Smooth muscle cell (in vitro differentiated cells): ENCODE measurements at regions not wholly inside any gene's neighbourhood (a gene's known extent, or its start where the extent isn't known, plus 50 kb on each side); places are given as distances from the start of the nearest gene placed in this dataset.

Source experiments
- DNase-seq: peaks from one replicate; lab custom pipeline; 2025; ENCODE audit not compliant: unreplicated experiment; lab: John Stamatoyannopoulos, UW
- H2AFZ ChIP-seq: fragments of 200-600 bp; sonication (generic); 2 replicates; pipeline ENCODE4 v1.6.0; 2016; ENCODE audit warnings: antibody characterized with exemption, low read depth, mild to moderate bottlenecking
- H3F3A ChIP-seq: fragments of 200-600 bp; sonication (generic); 2 replicates; pipeline ENCODE4 v1.6.0; 2017; ENCODE audit warnings: antibody characterized with exemption, low read depth
- H3K27ac ChIP-seq: fragments of 200-600 bp; sonication (generic); 2 replicates; pipeline ENCODE4 v1.5.1; 2016; ENCODE audit warnings: low read depth, mild to moderate bottlenecking
- H3K27me3 ChIP-seq: fragments of 200-600 bp; sonication (generic); 2 replicates; pipeline ENCODE4 v1.6.1; 2016; ENCODE audit warnings: low read depth, mild to moderate bottlenecking
- H3K36me3 ChIP-seq: fragments of 200-600 bp; sonication (generic); 2 replicates; pipeline ENCODE4 v1.5.1; 2016; ENCODE audit warnings: low read depth
- H3K4me1 ChIP-seq: fragments of 200-600 bp; sonication (generic); 2 replicates; pipeline ENCODE4 v1.5.1; 2016; ENCODE audit warnings: low read depth
- H3K4me2 ChIP-seq: fragments of 200-600 bp; sonication (generic); 2 replicates; pipeline ENCODE4 v1.6.0; 2016; ENCODE audit warnings: mild to moderate bottlenecking
- H3K4me3 ChIP-seq: fragments of 200-600 bp; sonication (generic); 2 replicates; pipeline ENCODE4 v1.5.1; 2016; ENCODE audit warnings: mild to moderate bottlenecking
- H3K79me2 ChIP-seq: fragments of 200-600 bp; sonication (generic); 2 replicates; pipeline ENCODE4 v1.6.0; 2016; ENCODE audit warnings: low read depth, mild to moderate bottlenecking
- H3K9ac ChIP-seq: fragments of 200-600 bp; sonication (generic); 2 replicates; pipeline ENCODE4 v1.6.0; 2016; ENCODE audit warnings: low read depth
- H3K9me3 ChIP-seq: fragments of 200-600 bp; sonication (generic); replicated peaks from 2 replicates; pipeline ENCODE4 v1.5.1; 2016; ENCODE audit warnings: low read depth
- H4K20me1 ChIP-seq: fragments of 200-600 bp; sonication (generic); 2 replicates; pipeline ENCODE4 v1.6.0; 2016; ENCODE audit warnings: low read depth
- WGBS: methylation state at CpG from one replicate; pipeline ENCODE4 v1.1.7; 2016; ENCODE audit warnings: low lambda C conversion rate; 5-methylcytosine and 5-hydroxymethylcytosine counted together
- TF ChIP-seq, protein P1 (sequence below): fragments of 200-600 bp; sonication (generic); IDR thresholded peaks from 2 replicates; pipeline ENCODE4 v1.5.1; 2017; ENCODE audit warnings: borderline replicate concordance, mild to moderate bottlenecking, antibody characterized with exemption; ENCODE audit not compliant: insufficient read depth, poor library complexity, severe bottlenecking

DNA sequence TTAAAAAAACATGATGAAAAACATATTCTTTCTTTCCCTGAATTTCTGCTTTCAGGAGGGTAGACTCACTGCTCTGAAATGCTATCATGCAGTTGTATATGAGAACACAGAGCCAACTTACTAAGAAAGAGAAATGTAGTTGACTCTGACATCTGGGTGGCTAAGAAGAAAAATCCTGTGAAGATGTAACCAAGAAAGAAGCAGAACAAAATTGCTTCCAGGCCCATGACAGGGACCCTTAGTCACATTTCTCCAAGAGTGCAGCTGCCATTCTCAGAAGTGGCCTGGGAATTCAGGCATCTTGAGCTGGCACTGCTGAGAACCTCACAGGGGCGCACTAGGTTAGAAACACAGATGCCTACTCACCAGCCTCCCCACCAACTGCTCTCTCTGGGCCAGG lies 73.6 kb downstream of the RPL27A start:
- no peaks in the 10 kb centered on the region for H3K36me3 ChIP-seq
- TF ChIP-seq, protein P1, sequence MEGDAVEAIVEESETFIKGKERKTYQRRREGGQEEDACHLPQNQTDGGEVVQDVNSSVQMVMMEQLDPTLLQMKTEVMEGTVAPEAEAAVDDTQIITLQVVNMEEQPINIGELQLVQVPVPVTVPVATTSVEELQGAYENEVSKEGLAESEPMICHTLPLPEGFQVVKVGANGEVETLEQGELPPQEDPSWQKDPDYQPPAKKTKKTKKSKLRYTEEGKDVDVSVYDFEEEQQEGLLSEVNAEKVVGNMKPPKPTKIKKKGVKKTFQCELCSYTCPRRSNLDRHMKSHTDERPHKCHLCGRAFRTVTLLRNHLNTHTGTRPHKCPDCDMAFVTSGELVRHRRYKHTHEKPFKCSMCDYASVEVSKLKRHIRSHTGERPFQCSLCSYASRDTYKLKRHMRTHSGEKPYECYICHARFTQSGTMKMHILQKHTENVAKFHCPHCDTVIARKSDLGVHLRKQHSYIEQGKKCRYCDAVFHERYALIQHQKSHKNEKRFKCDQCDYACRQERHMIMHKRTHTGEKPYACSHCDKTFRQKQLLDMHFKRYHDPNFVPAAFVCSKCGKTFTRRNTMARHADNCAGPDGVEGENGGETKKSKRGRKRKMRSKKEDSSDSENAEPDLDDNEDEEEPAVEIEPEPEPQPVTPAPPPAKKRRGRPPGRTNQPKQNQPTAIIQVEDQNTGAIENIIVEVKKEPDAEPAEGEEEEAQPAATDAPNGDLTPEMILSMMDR, result no peak
- 89% methylated on average over 1 of the region's 1 CpG for WGBS
- H3F3A ChIP-seq, result peaks cover 30% of the 10 kb centered on the region
- peak overlapping the region; percentile 63 for H3K27ac ChIP-seq
- peaks cover 98% of the 10 kb centered on the region for H3K79me2 ChIP-seq
- H3K27me3 ChIP-seq, result no peaks in the 10 kb centered on the region
- no peak overlapping the region for H3K4me2 ChIP-seq
- no peak overlapping the region for H3K4me3 ChIP-seq
- no peak overlapping the region for H2AFZ ChIP-seq
- no peaks in the 10 kb centered on the region for H3K9me3 ChIP-seq
- peaks cover 100% of the 10 kb centered on the region for H4K20me1 ChIP-seq
- H3K4me1 ChIP-seq, result peaks cover 13% of the 10 kb centered on the region
- no peak for DNase-seq
- H3K9ac ChIP-seq, result no peak overlapping the region

DNA sequence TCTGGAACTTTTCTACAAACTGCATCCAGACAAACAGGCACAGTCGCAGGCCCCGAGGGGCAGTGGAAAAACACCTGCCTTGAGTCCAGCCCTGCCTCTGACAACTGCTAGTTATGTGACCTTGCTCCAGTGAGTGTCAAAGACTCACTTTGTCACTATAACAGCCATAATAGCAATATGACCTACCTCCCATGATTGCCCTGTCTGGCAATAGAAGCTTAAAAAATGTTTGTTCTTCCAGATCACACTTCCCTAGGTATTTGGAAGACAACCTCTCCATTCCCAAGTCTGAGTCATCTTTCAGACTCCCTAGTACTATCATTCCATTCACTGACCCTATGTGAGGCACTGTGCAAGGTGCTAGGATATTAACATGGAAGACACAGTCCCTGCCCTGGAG lies 74.5 kb downstream of the RPL27A start:
- Histone ChIP-seq H3K79me2 (peaks cover 98% of the 10 kb centered on the region), H3K9ac (no peak overlapping the region), H3K27ac (peak overlapping the region; percentile 63), H3K9me3 (no peaks in the 10 kb centered on the region), H3K4me1 (peaks cover 22% of the 10 kb centered on the region), H3F3A (peaks cover 36% of the 10 kb centered on the region), H2AFZ (no peak overlapping the region), H3K27me3 (no peaks in the 10 kb centered on the region), H3K36me3 (no peaks in the 10 kb centered on the region), H3K4me3 (no peak overlapping the region), H4K20me1 (peaks cover 100% of the 10 kb centered on the region), H3K4me2 (no peak overlapping the region)
- TF ChIP-seq, protein P1, result no peak
- no peak for DNase-seq
- 86% methylated on average over 2 of the region's 2 CpGs for WGBS

DNA sequence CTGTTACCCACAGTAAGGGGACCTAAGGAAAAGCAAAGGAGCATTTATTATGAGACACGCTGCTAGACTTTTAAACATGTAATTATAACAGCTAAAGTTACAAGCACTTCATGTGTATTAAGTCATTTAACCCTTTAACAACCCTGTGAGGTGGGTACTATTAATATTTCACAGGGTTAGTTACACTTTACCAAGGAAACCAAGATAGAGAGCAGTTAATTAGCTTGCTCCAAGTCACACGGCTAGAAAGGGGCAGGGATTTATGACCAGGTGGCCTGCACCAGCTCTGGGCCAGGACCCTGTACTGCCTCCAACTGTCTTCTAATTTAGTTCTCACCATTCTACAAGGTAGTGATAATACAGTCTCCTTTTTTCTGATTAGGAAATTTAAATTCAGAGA lies 74.9 kb downstream of the RPL27A start:
- DNase-seq, result no peak
- no peak overlapping the region for H2AFZ ChIP-seq
- H3K4me1 ChIP-seq, result peaks cover 23% of the 10 kb centered on the region
- no peaks in the 10 kb centered on the region for H3K9me3 ChIP-seq
- peaks cover 41% of the 10 kb centered on the region for H3F3A ChIP-seq
- TF ChIP-seq, protein P1, result no peak
- 66% methylated on average over 2 of the region's 2 CpGs for WGBS
- H3K27me3 ChIP-seq, result no peaks in the 10 kb centered on the region
- peaks cover 98% of the 10 kb centered on the region for H3K79me2 ChIP-seq
- no peak overlapping the region for H3K4me3 ChIP-seq
- peaks cover 100% of the 10 kb centered on the region for H4K20me1 ChIP-seq
- H3K9ac ChIP-seq, result no peak overlapping the region
- no peak overlapping the region for H3K4me2 ChIP-seq
- no peaks in the 10 kb centered on the region for H3K36me3 ChIP-seq
- H3K27ac ChIP-seq, result peak overlapping the region; percentile 63

DNA sequence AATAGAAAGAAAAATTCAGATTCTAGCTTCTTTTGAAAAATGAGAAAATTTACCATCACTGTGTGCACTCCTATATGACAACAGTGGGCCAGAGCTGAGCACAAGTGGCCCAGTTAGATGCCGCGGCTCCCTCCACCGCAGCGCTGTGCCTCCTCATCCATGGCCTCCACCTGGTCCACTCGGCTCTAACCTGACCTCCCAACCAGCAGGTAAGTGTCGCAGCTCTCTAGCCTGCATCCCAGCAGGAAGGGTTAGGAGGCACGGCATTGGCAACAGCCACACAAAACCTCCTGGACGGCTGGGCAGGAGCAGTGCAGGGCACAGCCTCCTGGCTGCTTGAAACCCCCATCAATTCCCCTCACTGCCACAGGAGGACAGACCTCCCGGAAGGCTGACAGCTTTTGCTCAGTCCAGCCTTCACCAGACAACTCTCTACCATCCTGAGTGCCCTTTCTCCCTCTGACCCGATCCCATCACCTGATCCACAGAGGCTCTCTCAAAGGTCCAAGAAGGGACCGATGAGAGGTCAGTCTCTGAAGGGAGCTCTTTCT lies 76.1 kb downstream of the RPL27A start:
- TF ChIP-seq, protein P1, result no peak
- Histone ChIP-seq H3F3A (peaks cover 46% of the 10 kb centered on the region), H3K27ac (peak overlapping the region; percentile 63), H3K36me3 (no peaks in the 10 kb centered on the region), H3K79me2 (peaks cover 98% of the 10 kb centered on the region), H3K9me3 (no peaks in the 10 kb centered on the region), H4K20me1 (peaks cover 100% of the 10 kb centered on the region), H3K4me1 (peaks cover 23% of the 10 kb centered on the region), H3K27me3 (no peaks in the 10 kb centered on the region), H3K4me3 (no peak overlapping the region), H3K9ac (no peak overlapping the region), H2AFZ (no peak overlapping the region), H3K4me2 (no peak overlapping the region)
- WGBS, result 95% methylated on average over 11 of the region's 11 CpGs
- no peak for DNase-seq
